T-helper 17 cell (primary cell): ENCODE measurements at regions not wholly inside any gene's neighbourhood (a gene's known extent, or its start where the extent isn't known, plus 50 kb on each side); places are given as distances from the start of the nearest gene placed in this dataset.

Experiments used
- ATAC-seq: fragments of 150-1000 bp; cut with Tn5 transposase; 2 replicates; pipeline ENCODE4 v1.10.0; 2021; ENCODE audit warnings: mild to moderate bottlenecking, moderate library complexity
- DNase-seq, 3 donors: peaks; one replicate each; pipeline versions ENCODE4 v3.0.0 to v3.0.0-alpha.2; 2020 to 2021
- H3K9me3 ChIP-seq: one replicate; pipeline ENCODE4 v1.7.0; 2013; ENCODE audit warnings: low read length, mild to moderate bottlenecking; ENCODE audit not compliant: control insufficient read depth, poor library complexity, severe bottlenecking
- H3K27ac Mint-ChIP-seq: one replicate; pipeline ENCODE4 v1.8.0; 2022; ENCODE audit warnings: mild to moderate bottlenecking, moderate library complexity, mixed read lengths
- H3K27me3 Mint-ChIP-seq: one replicate; pipeline ENCODE4 v1.8.0; 2022; ENCODE audit warnings: mixed read lengths
- H3K36me3 Mint-ChIP-seq: one replicate; pipeline ENCODE4 v1.8.0; 2022; ENCODE audit warnings: low read depth, mixed read lengths
- H3K4me1 Mint-ChIP-seq: one replicate; pipeline ENCODE4 v1.8.0; 2022; ENCODE audit warnings: mild to moderate bottlenecking, mixed read lengths
- H3K4me3 Mint-ChIP-seq: one replicate; pipeline ENCODE4 v1.8.0; 2022; ENCODE audit warnings: mild to moderate bottlenecking, moderate library complexity, mixed read lengths

DNA sequence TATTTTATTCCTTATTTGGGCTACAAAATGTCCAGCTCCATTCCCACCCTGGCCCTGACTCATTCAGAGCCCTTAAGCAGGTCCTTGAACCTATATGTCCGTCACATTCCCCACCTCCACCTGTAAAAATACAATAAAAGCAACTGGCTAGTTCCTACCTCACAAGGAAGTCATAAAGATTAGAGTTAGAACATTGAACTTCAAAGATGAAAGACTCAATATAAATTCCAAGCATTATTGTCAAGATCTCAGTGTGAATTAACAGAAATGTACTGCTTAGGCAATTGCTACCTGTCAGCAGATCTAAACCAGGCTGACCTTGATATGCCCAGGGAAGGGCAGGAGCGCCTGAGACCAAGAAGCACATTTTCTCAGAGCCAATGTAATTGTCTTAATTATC is 221.8 kb downstream of the ENC1 start:
- DNase-seq, result no peak
- no peaks in the 10 kb centered on the region for H3K9me3 ChIP-seq
- no peak overlapping the region for H3K27ac Mint-ChIP-seq
- no peak overlapping the region for H3K4me3 Mint-ChIP-seq
- no peaks in the 10 kb centered on the region for H3K36me3 Mint-ChIP-seq
- ATAC-seq, result no peak
- no peaks in the 10 kb centered on the region for H3K4me1 Mint-ChIP-seq
- H3K27me3 Mint-ChIP-seq, result peaks cover 48% of the 10 kb centered on the region

GRCh38 chr5:74418261-74418660 is 222.3 kb downstream of the ENC1 start:
- no peak for DNase-seq
- no peak for ATAC-seq
- peaks cover 52% of the 10 kb centered on the region for H3K27me3 Mint-ChIP-seq
- H3K4me3 Mint-ChIP-seq, result no peak overlapping the region
- no peaks in the 10 kb centered on the region for H3K4me1 Mint-ChIP-seq
- no peak overlapping the region for H3K27ac Mint-ChIP-seq
- H3K36me3 Mint-ChIP-seq, result no peaks in the 10 kb centered on the region
- H3K9me3 ChIP-seq, result no peaks in the 10 kb centered on the region

GRCh38 chr5:74415695-74416102 is 224.8 kb downstream of the ENC1 start:
- Mint-ChIP-seq H3K36me3 (peaks cover 5% of the 10 kb centered on the region), H3K4me1 (no peaks in the 10 kb centered on the region), H3K27me3 (peaks cover 64% of the 10 kb centered on the region), H3K4me3 (no peak overlapping the region), H3K27ac (no peak overlapping the region)
- DNase-seq (no peak), ATAC-seq (no peak)
- H3K9me3 ChIP-seq, result no peaks in the 10 kb centered on the region

DNA sequence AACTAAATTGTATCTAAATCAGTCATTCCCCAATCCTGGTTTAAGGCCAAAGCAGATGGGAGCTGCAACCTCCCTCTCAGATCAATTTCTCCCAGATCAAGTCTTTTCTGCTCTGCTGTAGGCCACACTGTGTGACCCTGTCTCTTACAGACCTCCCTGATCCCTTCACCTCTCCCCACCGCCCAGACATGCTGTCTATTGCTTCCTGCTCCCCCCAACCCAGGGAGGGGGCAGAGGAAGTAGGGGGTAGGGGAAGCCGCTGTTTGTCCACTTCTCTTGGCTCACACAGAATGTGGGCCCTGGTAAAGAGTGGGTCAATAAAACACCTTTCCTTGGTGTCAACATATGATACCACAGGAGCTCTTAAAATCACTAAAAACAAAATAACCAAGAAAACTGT is 226.3 kb downstream of the ENC1 start:
- Mint-ChIP-seq H3K4me1 (no peaks in the 10 kb centered on the region), H3K27me3 (peaks cover 65% of the 10 kb centered on the region), H3K27ac (no peak overlapping the region), H3K4me3 (no peak overlapping the region), H3K36me3 (peaks cover 5% of the 10 kb centered on the region)
- no peak for ATAC-seq
- no peak for DNase-seq
- no peaks in the 10 kb centered on the region for H3K9me3 ChIP-seq

- no peak for DNase-seq
Measured at GRCh38 chr5:74413403-74414048, 227.0 kb downstream of the ENC1 start.

GRCh38 chr5:74412066-74412465 is 228.5 kb downstream of the ENC1 start:
- H3K27me3 Mint-ChIP-seq, result peaks cover 68% of the 10 kb centered on the region
- H3K4me3 Mint-ChIP-seq, result no peak overlapping the region
- H3K4me1 Mint-ChIP-seq, result peaks cover 2% of the 10 kb centered on the region
- no peaks in the 10 kb centered on the region for H3K9me3 ChIP-seq
- no peak for DNase-seq
- no peak overlapping the region for H3K27ac Mint-ChIP-seq
- ATAC-seq, result no peak
- peaks cover 5% of the 10 kb centered on the region for H3K36me3 Mint-ChIP-seq

More at GRCh38 chr5:74413403-74414048, 227.0 kb downstream of the ENC1 start:
- Mint-ChIP-seq H3K4me1 (peaks cover under 1% of the 10 kb centered on the region), H3K4me3 (no peak overlapping the region), H3K27ac (no peak overlapping the region), H3K27me3 (peaks cover 66% of the 10 kb centered on the region), H3K36me3 (peaks cover 5% of the 10 kb centered on the region)
- no peak for ATAC-seq
- H3K9me3 ChIP-seq, result no peaks in the 10 kb centered on the region

DNA sequence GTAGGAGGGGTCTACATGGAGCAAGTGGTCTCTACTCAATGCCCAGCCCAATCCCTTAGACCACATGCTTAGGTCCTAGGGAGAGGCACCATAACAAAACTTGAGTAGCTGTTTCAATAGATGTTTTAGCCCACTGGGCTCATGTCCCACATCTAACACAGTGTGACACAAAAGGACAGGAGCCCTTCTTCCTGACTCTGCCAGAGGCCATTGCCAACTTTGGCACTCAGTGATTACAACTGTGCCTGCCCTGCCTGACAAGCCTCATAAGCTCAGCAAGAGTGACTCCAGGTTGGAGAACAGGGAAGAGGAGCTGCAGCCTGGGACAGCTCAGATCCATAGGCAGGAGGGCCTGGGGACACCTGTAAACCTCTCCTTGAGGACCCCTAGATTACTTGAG is 230.8 kb downstream of the ENC1 start:
- no peak for ATAC-seq
- peaks cover 5% of the 10 kb centered on the region for H3K36me3 Mint-ChIP-seq
- H3K4me1 Mint-ChIP-seq, result peaks cover 2% of the 10 kb centered on the region
- no peaks in the 10 kb centered on the region for H3K9me3 ChIP-seq
- no peak overlapping the region for H3K27ac Mint-ChIP-seq
- H3K27me3 Mint-ChIP-seq, result peaks cover 62% of the 10 kb centered on the region
- no peak for DNase-seq
- H3K4me3 Mint-ChIP-seq, result no peak overlapping the region

DNA sequence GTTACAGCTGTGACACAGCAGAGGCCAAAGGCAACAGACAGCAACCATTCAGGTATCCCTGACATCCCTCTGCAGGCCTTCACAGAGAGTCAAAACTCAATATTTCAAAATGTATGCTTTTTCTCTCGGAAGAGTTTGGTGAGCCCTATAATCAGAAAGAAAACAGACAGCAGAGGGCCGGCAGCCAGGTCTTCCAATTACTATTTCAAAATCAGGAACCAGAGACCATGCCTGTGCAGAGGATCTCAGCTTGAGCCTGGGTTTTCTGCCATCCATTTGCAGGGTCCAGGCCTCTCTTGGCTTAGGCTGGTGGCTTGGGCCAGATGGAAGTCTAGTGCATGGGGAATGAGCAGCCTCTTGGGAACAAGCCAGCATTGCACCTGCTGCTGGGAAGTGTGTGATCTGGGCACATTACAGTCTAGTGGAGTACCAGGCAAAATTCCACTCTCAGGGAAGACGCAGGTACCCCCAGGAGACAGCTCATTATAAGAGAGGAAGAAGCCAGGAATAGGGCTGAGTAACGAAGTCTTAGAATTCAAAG is 231.3 kb downstream of the ENC1 start:
- no peak overlapping the region for H3K27ac Mint-ChIP-seq
- DNase-seq, result no peak
- H3K9me3 ChIP-seq, result no peaks in the 10 kb centered on the region
- peaks cover 57% of the 10 kb centered on the region for H3K27me3 Mint-ChIP-seq
- no peak overlapping the region for H3K4me3 Mint-ChIP-seq
- peaks cover 5% of the 10 kb centered on the region for H3K36me3 Mint-ChIP-seq
- no peak for ATAC-seq
- H3K4me1 Mint-ChIP-seq, result peaks cover 2% of the 10 kb centered on the region

- Mint-ChIP-seq H3K4me3 (no peak overlapping the region), H3K36me3 (peaks cover 5% of the 10 kb centered on the region), H3K4me1 (peaks cover 2% of the 10 kb centered on the region), H3K27me3 (peaks cover 49% of the 10 kb centered on the region), H3K27ac (no peak overlapping the region)
- ATAC-seq, result no peak
- H3K9me3 ChIP-seq, result no peaks in the 10 kb centered on the region
- DNase-seq, result no peak
Measured at GRCh38 chr5:74408150-74409043, 232.1 kb downstream of the ENC1 start.

GRCh38 chr5:74407701-74408100 is 232.8 kb downstream of the ENC1 start:
- DNase-seq (no peak), ATAC-seq (no peak)
- no peaks in the 10 kb centered on the region for H3K9me3 ChIP-seq
- Mint-ChIP-seq H3K27me3 (peaks cover 45% of the 10 kb centered on the region), H3K4me1 (peaks cover 2% of the 10 kb centered on the region), H3K36me3 (peaks cover 5% of the 10 kb centered on the region), H3K27ac (no peak overlapping the region), H3K4me3 (no peak overlapping the region)

DNA sequence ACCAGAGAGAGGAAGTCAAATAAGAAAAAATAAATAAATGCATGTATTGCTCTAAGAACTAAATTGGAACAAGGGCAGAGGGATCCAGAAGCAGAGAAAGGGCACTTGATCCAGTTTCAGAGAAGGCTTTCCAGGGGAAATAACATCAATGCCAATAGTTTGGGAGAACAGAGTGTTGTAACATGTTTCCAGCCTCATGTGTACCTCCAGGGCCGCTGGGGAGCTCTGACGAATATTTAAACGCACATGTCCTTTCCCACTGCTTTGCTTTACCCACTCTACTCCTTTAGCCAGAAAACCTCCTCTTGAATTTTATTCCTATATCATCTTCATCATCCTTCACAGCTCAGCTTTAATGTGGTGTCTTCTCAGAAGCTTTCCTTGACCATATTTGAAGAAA is 233.7 kb downstream of the ENC1 start:
- Mint-ChIP-seq H3K4me1 (peaks cover 2% of the 10 kb centered on the region), H3K4me3 (no peak overlapping the region), H3K27me3 (peaks cover 46% of the 10 kb centered on the region), H3K36me3 (peaks cover 2% of the 10 kb centered on the region), H3K27ac (no peak overlapping the region)
- ATAC-seq (no peak), DNase-seq (no peak)
- H3K9me3 ChIP-seq, result no peaks in the 10 kb centered on the region

GRCh38 chr5:74405593-74405992 is 234.9 kb downstream of the ENC1 start:
- no peaks in the 10 kb centered on the region for H3K36me3 Mint-ChIP-seq
- peaks cover 35% of the 10 kb centered on the region for H3K27me3 Mint-ChIP-seq
- DNase-seq (no peak), ATAC-seq (no peak)
- H3K27ac Mint-ChIP-seq, result no peak overlapping the region
- no peaks in the 10 kb centered on the region for H3K9me3 ChIP-seq
- no peak overlapping the region for H3K4me3 Mint-ChIP-seq
- peaks cover 5% of the 10 kb centered on the region for H3K4me1 Mint-ChIP-seq

DNA sequence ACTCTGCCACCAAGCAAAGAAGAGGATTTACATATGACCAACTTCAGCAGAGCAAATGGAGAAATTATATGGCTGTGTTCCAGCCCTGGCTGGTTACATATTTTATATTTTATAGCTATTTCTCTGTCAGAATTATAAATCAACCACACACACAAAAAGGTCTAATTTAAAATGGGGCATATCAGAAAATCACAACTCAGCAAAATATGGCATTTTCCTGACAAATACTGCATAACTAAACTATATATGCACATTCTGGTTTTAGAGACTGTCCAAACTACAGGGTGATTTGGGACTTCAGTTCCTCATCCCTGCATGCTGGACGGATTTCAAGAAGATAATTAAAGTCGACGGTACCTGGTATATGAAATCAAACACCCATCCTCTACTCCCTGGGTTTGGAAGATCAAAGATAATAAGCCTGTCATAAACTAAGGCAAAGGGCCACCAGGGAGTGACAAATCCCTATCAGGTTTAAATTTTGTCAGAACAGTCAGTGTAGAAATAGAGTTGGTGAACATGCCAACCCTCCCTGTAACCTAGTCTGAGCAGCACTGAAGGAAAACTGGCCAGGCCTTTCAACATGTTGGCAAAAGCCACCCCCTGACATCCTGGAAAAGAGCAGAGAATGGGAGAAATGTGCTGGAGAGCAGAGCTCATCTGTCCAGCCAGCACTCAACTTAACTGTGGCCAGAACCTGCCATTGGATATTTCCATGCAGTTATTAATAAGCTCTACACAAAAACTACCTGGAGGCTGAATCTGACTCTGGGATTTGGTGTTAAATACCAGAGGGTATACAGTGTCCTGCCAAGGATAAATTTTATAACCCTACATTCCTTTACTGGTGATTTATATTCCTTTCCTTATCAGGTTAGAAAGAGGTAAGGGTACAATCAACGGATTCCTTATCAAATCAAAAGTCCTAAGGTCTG is 235.7 kb downstream of the ENC1 start:
- Mint-ChIP-seq H3K27ac (no peak overlapping the region), H3K36me3 (no peaks in the 10 kb centered on the region), H3K27me3 (peaks cover 31% of the 10 kb centered on the region), H3K4me1 (peaks cover 5% of the 10 kb centered on the region), H3K4me3 (no peak overlapping the region)
- ATAC-seq (no peak), DNase-seq (no peak)
- H3K9me3 ChIP-seq, result no peaks in the 10 kb centered on the region
